ENCODE measurements at regions not wholly inside any gene's neighbourhood (a gene's known extent, or its start where the extent isn't known, plus 50 kb on each side); places are given as distances from the start of the nearest gene placed in this dataset.

DNA sequence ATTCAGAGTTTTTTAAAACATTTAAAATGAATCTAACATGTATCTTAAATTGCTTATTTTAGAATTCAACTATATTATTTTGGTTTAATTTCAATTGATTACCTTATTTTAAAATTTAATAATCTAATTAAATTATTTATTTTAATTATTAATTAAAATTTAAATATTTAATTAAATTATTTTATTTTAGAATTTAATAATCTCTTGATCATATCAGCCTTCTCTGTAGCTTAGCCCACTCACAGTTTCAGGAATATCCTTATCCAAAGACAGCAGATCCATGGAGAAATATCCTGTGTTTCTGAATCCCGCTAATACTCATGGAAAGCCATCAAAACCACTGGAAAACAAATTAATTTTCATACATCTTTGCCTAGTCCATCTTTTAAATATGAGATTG, 1669.2 kb downstream of the PCDH9 start:
- no peaks in the 10 kb centered on the region for H3K27me3 ChIP-seq (ENCODE audit: low read length)
- no peaks in the 10 kb centered on the region for H3K79me2 ChIP-seq (ENCODE audit: insufficient read depth, low read length)
- no peak for TF ChIP-seq CTCF (IDR thresholded peaks at IDR 0.05; ENCODE audit: insufficient read depth, low read length, poor library complexity, severe bottlenecking)
- TF ChIP-seq EZH2phosphoT487 (conservative IDR thresholded peaks at IDR 0.05; ENCODE audit: low read length), result no peak
- no peak overlapping the region for H2AFZ ChIP-seq (ENCODE audit: low read depth, low read length, severe bottlenecking)
- H3K36me3 ChIP-seq (ENCODE audit: low read length), result no peaks in the 10 kb centered on the region
- no peaks in the 10 kb centered on the region for H4K20me1 ChIP-seq (ENCODE audit: low read depth, low read length)
- no peaks in the 10 kb centered on the region for H3F3A ChIP-seq (ENCODE audit: insufficient read depth)
- no peak overlapping the region for H3K4me3 ChIP-seq (ENCODE audit: insufficient read depth, low read length, poor library complexity, severe bottlenecking)
- H3K9me3 ChIP-seq (ENCODE audit: insufficient read depth, low read length), result 0 out of 2 replicates have a peak, but pooled peaks cover 3% of the 10 kb centered on the region
- H3K9me2 ChIP-seq (replicated peaks; ENCODE audit: insufficient read depth, low read length), result no peaks in the 10 kb centered on the region
- no peak overlapping the region for H3K9ac ChIP-seq (ENCODE audit: low read length)
- no peak overlapping the region for H3K4me2 ChIP-seq (ENCODE audit: low read depth, low read length, poor library complexity, severe bottlenecking)
- no peak overlapping the region for H3K27ac ChIP-seq (ENCODE audit: low read depth, low read length)

- no peak for TF ChIP-seq CTCF (IDR thresholded peaks at IDR 0.05; ENCODE audit: insufficient read depth, low read length, poor library complexity, severe bottlenecking)
- no peak for TF ChIP-seq EZH2phosphoT487 (conservative IDR thresholded peaks at IDR 0.05; ENCODE audit: low read length)
- no peak overlapping the region for H3K4me2 ChIP-seq (ENCODE audit: low read depth, low read length, poor library complexity, severe bottlenecking)
- H3F3A ChIP-seq (ENCODE audit: insufficient read depth), result no peaks in the 10 kb centered on the region
- H4K20me1 ChIP-seq (ENCODE audit: low read depth, low read length), result no peaks in the 10 kb centered on the region
- no peak overlapping the region for H3K4me3 ChIP-seq (ENCODE audit: insufficient read depth, low read length, poor library complexity, severe bottlenecking)
- no peaks in the 10 kb centered on the region for H3K9me2 ChIP-seq (replicated peaks; ENCODE audit: insufficient read depth, low read length)
- H3K79me2 ChIP-seq (ENCODE audit: insufficient read depth, low read length), result no peaks in the 10 kb centered on the region
- no peak overlapping the region for H3K27ac ChIP-seq (ENCODE audit: low read depth, low read length)
- no peak overlapping the region for H3K9ac ChIP-seq (ENCODE audit: low read length)
- no peak overlapping the region for H2AFZ ChIP-seq (ENCODE audit: low read depth, low read length, severe bottlenecking)
- H3K27me3 ChIP-seq (ENCODE audit: low read length), result no peaks in the 10 kb centered on the region
- H3K36me3 ChIP-seq (ENCODE audit: low read length), result no peaks in the 10 kb centered on the region
- 0 out of 2 replicates have a peak, but pooled peaks cover 8% of the 10 kb centered on the region for H3K9me3 ChIP-seq (ENCODE audit: insufficient read depth, low read length)
Measured at GRCh38 chr13:65555962-65556361, 1674.2 kb downstream of the PCDH9 start.

DNA sequence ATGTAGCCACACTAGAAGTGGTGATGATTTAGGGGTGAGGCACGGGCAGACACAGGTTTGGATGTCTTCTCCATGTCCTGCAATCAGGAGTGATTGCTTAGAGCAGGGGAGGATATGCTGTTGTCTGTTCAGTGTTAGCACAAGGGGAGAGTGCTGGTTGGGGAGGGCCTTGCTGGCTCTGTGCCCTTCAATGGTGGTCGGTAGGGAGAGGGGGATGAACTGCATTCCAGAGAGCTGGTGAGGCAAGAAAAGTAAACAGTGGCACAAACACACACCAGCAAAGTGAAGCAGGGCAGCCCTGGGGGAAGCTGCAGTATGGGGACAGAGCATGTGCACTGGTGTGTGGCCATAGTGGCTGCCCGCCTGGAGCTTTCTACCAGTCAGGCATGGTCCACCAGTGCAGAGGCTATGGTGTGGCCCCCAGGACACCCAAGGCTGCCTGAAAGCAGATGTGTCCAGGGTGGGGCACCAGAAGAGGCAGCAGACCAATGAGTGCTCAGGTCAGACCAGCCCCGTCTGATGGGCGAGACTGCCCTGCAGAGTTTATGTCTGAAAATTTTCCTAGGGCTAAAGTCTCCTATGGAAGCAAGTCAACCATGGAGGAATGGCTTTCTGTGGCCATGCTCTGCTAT, 1676.9 kb downstream of the PCDH9 start:
- Histone ChIP-seq H3K36me3 (ENCODE audit: low read length) (no peaks in the 10 kb centered on the region), H3K4me3 (ENCODE audit: insufficient read depth, low read length, poor library complexity, severe bottlenecking) (no peak overlapping the region), H3K27me3 (ENCODE audit: low read length) (no peaks in the 10 kb centered on the region), H3K27ac (ENCODE audit: low read depth, low read length) (no peak overlapping the region), H2AFZ (ENCODE audit: low read depth, low read length, severe bottlenecking) (no peak overlapping the region), H3F3A (ENCODE audit: insufficient read depth) (no peaks in the 10 kb centered on the region), H4K20me1 (ENCODE audit: low read depth, low read length) (no peaks in the 10 kb centered on the region), H3K4me2 (ENCODE audit: low read depth, low read length, poor library complexity, severe bottlenecking) (no peak overlapping the region), H3K9me3 (ENCODE audit: insufficient read depth, low read length) (0 out of 2 replicates have a peak, but pooled peaks cover 11% of the 10 kb centered on the region), H3K9me2 (replicated peaks; ENCODE audit: insufficient read depth, low read length) (no peaks in the 10 kb centered on the region), H3K79me2 (ENCODE audit: insufficient read depth, low read length) (no peaks in the 10 kb centered on the region), H3K9ac (ENCODE audit: low read length) (no peak overlapping the region)
- no peak for TF ChIP-seq EZH2phosphoT487 (conservative IDR thresholded peaks at IDR 0.05; ENCODE audit: low read length)
- TF ChIP-seq CTCF (IDR thresholded peaks at IDR 0.05; ENCODE audit: insufficient read depth, low read length, poor library complexity, severe bottlenecking), result no peak

All from SU-DHL-6 (cell line).